HG02938 (cell line): ENCODE measurements at regions not wholly inside any gene's neighbourhood (a gene's known extent, or its start where the extent isn't known, plus 50 kb on each side); places are given as distances from the start of the nearest gene placed in this dataset.

Source experiments
- ATAC-seq: cut with Tn5 transposase; IDR thresholded peaks from one replicate; pipeline ENCODE4 v1.9.1; 2021; ENCODE audit warnings: mild to moderate bottlenecking, moderate library complexity; ENCODE audit not compliant: unreplicated experiment

DNA sequence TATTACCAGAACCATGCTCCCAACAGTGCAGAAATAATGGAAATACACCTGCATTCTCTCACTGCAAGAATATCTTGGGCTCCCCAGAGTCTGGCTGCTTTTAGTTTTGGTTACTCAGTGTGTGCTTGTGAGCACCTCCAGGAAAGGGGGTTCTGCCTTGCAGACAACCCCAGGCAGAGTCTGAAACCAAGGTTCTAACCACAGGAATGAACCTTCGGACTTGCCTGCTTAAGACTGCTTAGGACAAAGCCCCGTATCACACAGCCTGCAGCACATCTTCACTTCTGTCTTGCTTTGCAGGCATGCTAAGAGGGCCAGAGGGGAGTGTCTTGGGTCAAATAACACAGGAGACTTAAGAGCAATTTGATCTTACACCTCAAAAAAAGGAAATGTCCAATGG, 94.8 kb upstream of the SPATA31C2 start:
- ATAC-seq = no peak

DNA sequence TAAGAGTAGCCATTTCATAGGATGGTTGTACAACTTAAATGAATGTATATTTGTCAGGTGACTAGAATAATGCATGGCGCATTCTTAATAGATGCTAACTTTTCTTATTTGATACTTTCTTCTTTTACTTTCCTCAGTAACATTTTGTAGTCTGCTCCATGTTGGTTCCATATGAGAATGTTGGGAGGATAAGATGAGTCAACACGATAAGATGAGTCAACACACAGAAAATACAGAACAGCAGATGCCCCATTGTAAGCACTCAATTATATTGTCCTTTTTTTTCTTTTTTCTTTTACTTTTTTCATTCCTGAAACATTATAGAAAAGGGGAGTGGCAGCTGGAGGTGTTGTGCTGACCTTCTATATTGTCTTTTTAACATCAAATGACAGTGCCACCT, 92.3 kb upstream of the SPATA31C2 start:
- no peak for ATAC-seq

DNA sequence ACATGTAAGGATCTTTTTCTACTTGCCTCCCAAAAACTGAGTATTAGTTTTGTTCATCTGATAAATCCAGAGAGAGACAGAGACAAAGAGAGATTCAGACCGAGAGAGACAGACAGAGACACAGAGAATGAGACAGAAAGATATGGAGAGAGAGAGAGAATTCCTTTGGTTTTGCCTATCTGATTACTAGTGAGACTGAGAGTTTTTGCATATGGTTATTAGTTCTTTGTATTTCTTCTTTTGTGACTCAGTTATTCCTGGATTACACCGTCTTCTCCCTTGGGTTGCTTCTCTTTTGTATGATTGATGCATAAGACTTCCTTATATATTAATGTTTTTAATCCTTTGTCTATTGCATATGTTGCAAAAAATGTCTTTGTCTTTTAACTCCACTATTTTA, 91.2 kb upstream of the SPATA31C2 start:
- no peak for ATAC-seq

DNA sequence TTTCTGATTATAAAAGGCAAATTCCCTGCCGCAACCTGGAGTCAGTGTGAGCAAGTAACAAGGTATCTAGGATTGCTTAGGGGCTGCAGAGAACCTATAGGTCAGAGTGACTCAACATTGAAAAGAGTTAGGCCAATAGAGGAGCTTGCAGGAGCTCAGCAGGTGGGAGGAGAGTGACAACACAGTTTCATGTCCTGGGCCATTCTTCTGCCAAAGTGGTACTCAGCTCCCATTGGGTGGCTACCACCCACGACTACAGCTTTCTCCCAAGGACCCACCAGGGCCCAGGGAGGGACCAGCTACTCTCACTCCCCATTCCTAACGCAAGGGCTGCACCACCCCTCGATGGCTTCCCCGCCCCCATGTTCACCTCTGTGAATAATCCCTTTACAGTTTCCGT, 86.7 kb upstream of the SPATA31C2 start:
- no peak for ATAC-seq

DNA sequence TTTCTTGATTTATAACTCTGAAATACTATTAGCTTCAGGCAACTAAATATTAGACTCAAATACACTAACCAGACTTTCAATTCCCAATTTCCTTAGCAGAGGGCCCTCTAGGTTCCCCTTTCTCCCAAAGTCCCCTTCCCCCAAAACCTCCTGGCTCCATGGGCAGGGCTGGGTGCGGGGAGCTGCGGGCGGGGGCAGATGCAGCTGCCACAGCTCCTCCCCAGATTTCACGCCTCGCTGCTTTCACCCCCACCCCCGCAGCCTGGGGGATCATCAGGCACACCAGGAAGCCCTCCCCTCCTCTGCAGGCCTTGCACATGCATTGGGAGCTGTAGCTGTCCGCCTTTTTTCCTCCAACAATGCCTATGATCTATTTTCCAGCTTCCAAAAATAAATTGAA, 82.8 kb upstream of the SPATA31C2 start:
- ATAC-seq = no peak

DNA sequence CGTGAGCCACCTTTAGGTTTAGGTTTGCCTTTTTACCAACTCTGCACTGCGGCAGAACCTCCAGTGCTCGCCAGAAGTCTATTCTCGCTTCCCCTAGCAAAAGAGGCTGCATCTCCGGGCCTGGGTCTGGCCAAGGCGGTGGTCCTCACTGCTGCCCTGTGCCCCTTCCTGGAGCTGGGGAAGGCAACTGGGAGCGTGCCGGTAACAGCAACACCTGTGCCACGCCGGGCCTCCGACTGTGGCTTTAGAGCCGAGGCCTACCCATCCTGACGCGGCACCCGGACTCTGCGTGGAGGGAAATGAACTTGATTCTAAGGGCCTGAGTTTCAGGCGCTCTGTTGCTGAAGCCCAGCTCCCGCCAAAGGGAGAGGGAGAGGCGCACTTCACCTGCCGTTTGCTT, 82.4 kb upstream of the SPATA31C2 start:
- no peak for ATAC-seq

DNA sequence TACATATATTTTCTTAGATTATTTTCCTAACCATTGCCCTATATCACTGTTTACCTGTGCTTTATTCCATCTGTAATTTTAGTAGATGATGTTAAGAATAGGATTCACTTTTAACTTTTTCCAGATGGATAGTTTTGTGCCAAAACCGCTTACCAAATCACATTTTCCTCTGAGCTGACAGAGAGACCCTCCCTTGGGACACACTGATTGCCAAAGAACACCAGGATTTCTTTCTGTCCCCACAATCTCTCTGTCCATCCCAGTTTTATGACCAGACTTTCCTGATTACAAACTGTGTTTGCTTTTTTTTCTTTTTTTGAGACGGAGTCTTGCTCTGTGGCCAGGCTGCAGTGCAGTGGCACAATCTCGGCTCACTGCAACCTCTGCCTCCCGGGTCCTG, 81.3 kb upstream of the SPATA31C2 start:
- no peak for ATAC-seq

DNA sequence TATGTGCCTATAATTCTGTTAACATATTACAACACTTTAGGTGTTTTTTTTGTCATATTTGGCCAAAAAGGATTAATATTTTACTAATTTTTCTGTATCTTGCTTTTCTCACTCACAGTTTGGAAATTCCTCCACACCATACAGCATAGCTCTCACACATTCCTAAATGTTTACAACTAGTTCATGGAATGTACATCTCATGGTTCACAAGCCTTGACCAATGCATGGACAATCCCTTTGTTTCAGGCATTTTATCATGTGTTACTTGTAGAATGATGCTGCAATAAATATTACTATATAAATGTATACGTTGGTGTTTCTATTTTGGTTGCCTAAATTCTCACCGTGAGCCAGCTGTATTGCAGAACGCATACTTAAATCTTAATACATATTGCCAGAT, 80.5 kb upstream of the SPATA31C2 start:
- ATAC-seq = no peak

DNA sequence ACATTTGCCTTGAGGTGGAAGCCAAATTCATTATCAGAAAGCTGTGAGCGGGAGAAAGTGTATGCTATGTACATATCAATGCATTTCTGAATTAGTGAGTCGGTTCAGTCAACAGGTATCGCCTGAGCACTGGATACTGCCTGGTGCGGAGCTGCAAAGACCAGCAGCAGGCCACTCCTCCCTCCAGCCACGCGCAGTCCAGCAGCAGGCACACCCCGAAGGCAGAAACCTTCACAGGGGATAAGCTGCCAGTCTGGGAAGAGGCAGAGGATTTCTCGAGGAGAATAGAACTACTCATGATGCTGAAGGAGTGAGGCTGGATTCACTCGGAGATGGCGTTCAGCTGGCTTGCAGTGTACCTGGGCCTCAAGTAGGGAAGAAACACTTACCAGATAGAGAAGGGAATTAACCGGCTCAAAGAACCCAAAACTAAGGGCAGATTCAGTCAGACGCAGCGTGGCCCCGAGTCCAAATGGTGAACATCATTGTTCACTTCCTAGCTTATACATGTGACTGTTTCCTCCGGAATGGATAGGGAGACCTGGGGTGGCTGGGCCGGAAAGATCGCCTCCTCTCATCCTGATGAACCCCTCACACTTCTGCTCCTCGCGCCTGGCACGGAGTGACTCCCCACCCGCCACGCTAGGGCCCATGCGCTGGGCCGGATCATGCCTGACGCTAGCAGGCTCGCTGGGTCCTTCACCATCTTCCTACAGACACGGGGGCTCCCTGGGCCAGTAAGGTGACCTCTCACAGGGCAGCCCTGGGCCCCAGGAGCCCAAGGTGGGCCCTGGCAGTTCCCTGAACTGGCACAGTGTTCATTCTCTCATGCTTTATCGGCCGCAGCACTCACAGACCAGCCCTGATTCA, 78.1 kb upstream of the SPATA31C2 start:
- no peak for ATAC-seq

DNA sequence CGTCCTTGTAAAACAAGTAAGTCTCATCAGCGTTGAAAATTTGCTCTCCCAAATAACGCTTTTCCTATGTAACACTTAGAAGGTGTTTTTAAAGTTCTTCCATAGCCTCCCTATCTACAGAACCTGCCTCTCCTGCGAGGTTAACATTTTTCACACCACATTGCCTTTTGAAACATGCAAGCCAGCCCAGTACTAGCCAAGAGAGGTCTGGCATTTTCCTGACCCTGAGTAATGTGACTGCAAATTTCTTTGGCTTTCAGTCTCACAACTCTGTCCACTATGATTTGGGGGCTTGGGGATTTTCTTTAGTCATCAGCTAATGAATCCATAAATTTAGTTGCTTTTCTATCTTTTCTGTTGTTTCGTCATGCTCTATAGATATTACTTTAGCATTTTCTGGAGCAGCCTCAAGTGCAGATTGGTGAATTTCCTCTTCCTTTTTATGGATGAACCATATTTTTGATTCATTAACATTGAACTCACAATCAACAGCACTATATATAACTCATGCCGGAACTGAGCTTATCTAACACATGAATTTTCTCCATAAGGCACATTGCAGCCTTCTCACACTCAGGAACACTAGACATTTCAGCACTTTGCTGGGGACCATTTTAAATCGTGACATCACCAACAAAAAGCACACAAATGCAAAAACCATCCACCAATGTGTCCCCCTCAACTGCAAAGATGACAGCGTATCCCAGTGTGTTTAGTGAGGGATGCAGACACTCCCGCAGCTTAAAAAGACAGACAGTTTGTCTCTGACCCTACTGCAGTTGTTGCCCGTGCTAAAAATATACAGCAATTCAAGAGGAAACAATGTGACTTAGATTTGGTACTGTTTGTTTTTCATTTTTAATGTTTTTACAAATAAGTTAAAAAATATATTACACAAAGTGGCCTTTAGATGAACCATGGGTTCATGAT, 77.2 kb upstream of the SPATA31C2 start:
- no peak for ATAC-seq

DNA sequence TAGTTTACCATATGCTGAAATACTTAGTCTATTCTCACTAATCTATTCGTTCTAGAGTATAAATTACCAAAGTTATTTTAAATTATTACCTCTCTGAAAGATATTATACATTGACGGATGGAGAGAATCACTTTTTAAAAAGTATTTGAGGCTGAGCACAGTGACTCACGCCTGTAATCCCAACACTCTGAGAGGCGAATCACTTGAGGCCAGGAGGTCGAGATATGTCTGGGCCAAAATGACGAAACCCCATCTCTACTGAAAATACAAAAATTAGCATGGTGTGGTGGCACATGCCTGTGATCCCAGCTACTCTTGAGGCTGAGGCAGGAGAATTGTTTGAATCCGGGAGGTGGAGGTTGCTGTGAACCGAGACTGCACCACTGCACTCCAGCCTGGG, 64.0 kb upstream of the SPATA31C2 start:
- ATAC-seq = no peak

DNA sequence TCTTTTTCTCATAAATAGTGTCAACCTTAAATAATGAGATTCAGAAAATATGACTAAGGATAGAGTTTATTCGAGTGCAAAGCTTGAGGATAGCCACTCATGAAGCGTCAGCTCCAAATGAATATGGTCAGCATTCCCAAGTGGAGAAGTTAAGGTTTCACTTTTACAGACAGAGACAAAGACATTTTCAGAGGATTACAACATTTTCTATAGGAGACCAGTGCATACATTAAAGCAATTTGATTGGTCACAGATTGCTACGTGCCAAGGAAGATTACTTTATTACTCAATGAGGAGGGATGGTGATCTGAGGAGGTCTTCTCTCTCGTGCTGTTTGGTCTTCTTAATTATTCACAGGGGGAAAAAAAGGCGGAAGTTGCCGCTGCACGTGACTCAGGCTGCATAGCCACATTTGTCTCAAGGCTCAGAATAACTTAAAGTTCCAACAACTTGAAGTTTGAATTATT, 60.1 kb upstream of the SPATA31C2 start:
- no peak for ATAC-seq

DNA sequence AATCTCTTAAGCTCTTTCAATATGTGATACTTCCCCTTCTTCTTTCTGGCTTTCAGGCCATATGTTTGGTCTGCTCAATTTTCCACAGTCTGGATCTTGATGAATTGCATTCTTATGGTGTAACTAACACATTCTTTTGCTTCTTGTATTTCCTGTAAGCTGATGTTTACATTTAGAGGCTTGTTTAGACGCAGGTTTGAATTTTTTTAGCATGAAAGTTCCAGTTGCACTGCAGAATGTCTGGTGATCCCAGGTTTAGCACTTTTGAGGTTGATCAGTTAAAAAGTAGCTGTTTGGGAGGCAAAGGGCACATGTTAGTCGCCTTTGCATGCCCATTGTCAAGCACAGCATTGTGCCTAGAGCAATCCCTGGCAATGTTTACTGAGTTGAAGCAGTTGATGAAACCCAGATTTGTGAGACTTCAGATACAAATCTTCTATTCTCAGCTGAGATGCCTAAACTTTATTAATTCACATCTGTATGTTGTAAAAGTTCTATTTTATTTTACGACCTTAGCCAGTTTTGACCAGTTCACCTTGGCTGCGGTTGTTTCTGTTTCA, 59.6 kb upstream of the SPATA31C2 start:
- no peak for ATAC-seq

DNA sequence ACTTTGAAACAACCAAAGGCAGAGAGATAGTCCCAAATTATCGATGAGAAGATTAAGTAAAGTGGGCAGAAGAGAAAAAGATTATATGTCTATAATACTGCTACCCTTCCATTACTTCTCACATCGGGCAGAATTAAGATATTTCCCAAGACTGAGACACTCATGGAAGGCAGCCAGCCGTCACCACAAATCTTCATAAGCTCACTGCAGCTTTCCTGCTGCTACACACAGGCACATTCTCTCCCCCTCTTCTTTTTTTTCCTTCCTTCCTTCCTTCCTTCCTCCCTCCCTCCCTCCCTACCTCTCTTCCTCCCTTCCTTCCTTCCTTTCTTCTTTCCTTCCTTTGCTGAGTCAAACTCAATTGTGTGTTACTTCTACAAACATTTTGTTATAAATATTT, 58.7 kb upstream of the SPATA31C2 start:
- no peak for ATAC-seq

DNA sequence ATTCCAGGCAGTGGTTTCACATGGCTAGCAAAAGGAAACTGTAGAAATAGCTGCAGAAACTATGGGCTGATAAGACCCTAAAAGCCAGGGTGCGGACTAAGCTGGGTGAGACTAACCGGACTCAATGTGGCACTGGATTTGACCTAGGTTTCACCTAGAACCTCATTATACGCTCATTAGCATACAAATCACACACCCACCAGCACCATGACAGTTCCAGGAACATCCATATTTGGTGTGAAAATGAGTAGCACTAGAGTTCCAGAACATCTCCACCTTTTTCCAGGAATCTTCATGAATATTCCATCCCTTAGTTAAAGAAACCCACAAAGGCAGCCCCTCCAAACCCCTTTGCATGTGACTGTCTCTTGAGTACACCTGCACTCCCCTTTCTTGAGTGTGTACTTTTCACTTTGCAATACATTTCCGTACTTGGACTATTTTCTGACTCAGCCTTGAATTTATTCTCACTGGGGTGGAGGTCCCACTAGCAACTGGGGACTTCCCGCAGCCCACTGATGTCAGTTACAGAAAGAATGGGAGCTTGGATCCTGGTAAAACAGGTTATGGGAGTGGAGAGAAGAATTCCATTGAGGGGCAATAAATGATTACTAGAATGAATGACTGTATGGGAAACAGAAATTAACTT, 58.0 kb upstream of the SPATA31C2 start:
- no peak for ATAC-seq

DNA sequence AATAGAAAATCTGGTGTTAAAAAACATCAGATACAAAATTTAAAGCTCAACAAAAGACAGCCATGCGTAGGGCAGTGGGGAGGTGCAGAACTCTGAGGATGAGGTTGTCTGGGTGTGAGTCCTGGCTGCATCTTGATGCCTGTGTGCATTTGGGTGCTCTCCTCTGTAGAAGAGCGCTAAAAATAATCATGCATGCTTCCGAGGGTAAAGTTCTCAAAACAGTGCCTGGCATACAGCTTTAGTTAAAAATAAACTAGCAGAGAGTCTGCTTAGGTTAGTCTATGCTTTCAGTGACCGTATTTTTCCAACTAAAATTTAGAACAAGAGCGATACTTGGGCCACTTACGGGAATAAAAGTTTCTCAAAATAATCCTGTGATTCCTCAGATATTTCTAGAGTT, 55.5 kb upstream of the SPATA31C2 start:
- no peak for ATAC-seq

DNA sequence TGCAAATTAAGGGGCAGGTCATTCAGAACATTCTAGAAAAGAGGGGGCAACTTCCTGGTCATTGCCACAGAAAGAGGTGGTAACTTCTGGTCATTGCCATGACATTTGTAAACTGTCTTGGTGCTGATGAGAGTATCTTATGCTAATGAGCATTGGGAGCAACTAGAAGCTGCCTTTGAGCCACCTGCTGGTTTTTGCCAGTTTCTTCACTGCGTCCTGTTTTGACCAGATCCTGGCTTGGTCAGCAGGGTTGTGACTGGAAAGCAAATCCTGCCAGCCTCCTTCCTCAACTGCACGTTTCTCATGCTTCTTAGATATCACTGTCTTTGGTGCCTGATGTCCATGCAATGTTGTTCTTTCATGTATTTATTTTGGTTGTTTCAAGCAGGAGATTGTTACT, 53.2 kb upstream of the SPATA31C2 start:
- ATAC-seq = no peak

DNA sequence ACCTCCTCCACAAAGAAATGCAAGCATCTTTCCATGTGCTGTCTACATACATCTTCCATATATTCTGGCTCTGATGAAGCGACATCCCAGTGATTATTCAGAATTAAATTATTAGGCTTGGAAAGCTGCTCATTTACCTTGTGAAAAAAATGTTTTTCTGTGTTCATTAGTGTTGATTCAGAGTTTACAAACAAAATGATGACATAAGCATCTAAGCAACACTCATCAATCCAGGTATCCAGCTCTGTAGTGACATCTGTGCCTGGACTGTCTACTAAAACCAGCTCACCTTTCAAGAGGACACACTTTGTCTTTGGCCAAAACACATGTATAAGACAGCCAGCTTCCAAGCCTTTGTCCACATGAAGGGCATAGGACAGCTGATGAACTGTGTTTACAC, 51.1 kb upstream of the SPATA31C2 start:
- ATAC-seq = no peak
